DMS53 (cell line): ENCODE measurements at regions not wholly inside any gene's neighbourhood (a gene's known extent, or its start where the extent isn't known, plus 50 kb on each side); places are given as distances from the start of the nearest gene placed in this dataset.
"Not testable (repeated sequence)": the region's sequence is repeated elsewhere in the genome, so short reads cannot be mapped to it uniquely, and the experiment has no call there.

Source experiments
- DNase-seq: peaks from one replicate; lab custom pipeline; 2025; lab: John Stamatoyannopoulos, UW

DNA sequence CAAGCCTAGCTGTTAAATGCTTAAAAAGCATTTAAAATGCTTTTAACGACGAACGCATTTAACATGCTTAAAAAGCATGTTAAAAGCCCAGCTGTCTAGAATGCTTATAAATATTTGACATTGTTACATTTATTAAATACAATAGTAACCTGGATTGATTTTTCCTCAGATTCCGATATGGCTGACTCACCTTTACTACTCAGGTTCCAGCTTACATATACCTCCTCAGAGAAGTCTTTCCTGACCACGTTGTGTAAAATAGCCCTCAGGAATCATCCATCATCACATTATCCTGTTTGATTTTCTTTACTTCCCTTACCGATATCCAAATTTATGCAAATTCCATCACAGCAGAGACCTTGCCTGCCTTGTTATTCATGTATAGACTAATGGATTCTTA is 51.4 kb downstream of the SLC41A2 start:
- DNase-seq: no peak

GRCh38 chr12:104905446-104905845 is 52.6 kb downstream of the SLC41A2 start:
- not testable (repeated sequence) for DNase-seq

GRCh38 chr12:104903648-104904423 is 54.3 kb downstream of the SLC41A2 start:
- no peak for DNase-seq

GRCh38 chr12:104902125-104902524 is 56.0 kb downstream of the SLC41A2 start:
- DNase-seq: no peak

DNA sequence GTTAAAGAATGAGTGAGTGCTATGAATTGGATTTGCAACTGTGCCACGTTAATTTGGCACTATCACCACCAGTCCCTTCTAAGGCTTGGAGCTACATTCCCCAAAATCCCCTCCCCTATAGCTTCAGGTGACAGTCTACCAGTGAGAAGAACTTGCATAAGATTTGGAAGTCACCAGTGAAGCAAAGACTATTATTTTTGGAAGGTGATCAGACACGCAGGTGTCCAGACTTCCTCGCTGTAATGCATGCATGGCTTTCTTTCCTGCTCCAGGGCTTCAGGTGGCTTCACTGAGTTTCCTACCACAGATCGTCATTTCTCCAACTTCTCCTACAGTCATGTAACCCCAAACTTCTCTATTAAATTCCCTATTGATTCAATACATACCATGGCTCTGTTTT is 61.4 kb downstream of the SLC41A2 start:
- peak; percentile 38 for DNase-seq

GRCh38 chr12:104896146-104896545 is 61.9 kb downstream of the SLC41A2 start:
- peak; percentile 69 for DNase-seq

GRCh38 chr12:104895415-104895814 is 62.7 kb downstream of the SLC41A2 start:
- DNase-seq: no peak

DNA sequence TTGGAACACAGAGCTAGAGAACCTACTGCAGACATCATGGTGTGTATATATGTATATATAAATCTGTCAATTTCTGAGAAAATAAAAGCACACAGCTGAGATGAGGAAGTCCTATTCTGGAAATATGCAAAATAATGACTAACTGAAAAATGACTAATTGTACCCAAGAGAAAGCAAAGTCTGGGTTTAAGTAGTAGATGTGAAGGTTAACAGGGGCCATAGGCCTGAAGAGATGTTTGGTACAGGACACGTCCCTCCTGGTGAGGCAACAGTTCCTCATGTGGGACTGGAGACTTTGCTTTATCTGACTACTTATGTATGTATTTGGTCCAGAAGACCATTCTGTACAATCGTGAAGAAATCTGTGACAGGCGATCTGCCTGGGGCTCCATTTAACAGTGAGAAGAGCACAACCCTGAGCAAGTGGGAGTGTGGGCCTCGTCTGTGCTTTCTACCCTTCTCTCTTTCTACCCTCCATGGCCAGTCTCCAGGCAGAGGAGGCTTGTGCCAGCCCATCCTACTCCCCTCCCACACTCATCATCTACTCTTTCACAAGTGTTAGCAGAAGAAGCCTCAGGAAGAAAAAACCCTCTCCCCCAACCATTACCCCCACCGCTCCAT is 67.5 kb downstream of the SLC41A2 start:
- DNase-seq: no peak

DNA sequence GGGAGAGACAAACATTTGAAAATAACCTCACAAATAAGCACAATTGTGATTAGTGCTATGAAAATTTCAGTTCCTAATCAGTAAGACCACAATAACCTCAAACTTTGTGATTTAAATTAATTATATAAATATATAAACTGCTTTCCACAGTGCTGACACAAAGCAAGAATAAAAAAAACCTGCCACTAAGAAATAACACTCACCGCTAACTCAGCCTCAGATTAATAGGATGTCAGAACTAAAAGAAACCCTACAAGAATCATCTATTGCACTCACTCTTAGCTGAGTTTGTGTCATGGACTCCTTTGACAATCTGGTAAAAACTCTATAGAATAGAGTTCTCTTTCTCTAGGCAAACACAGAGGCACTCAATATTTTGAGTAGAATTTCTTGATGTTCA is 68.4 kb downstream of the SLC41A2 start:
- no peak for DNase-seq

GRCh38 chr12:104888892-104889291 is 69.2 kb downstream of the SLC41A2 start:
- no peak for DNase-seq

GRCh38 chr12:104888481-104888880 is 69.6 kb downstream of the SLC41A2 start:
- no peak for DNase-seq

- DNase-seq: no peak
These were observed 70.6 kb downstream of the SLC41A2 start for GRCh38 chr12:104887452-104887851.

GRCh38 chr12:104886418-104887401 is 71.4 kb downstream of the SLC41A2 start:
- peak; percentile 78 for DNase-seq

DNA sequence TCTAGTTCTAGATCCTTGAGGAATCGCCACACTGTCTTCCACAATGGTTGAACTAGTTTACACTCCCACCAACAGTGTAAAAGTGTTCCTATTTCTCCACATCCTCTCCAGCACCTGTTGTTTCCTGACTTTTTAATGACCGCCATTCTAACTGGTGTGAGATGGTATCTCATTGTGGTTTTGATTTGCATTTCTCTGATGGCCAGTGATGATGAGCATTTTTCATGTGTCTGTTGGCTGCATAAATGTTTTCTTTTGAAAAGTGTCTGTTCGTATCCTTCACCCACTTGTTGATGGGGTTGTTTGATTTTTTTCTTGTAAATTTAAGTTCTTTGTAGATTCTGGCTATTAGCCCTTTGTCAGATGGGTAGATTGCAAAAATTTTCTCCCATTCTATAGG is 79.2 kb downstream of the SLC41A2 start:
- not testable (repeated sequence) for DNase-seq

DNA sequence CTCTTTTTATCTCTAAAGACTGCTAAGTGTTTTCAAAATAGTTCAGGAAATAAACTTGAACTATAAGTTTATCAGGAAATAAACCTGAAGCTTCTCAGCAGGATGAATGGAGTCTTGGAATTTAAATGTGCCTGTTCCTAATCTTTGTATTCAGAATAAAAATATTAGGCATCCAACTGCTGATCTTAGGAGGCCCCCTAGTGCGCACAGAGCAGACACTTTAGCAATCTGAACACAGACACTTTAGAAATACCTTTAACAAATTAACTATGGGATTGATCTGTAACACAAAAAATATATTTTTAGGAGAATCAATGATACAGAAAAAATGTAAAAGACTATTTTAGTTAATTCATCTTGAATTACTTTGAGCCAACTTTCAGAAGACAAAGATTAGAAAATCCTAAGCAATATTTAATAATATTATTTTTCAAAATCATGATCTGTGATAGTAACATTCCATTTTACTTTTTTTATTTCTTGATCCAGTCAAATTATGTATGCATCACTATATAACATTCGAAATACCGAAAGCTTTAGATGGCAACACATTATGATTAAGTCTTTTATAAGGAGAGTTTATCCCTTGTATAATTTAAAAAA is 80.9 kb downstream of the SLC41A2 start:
- peak; percentile 56 for DNase-seq

GRCh38 chr12:104873374-104873773 is 84.7 kb downstream of the SLC41A2 start:
- peak; percentile 35 for DNase-seq

DNA sequence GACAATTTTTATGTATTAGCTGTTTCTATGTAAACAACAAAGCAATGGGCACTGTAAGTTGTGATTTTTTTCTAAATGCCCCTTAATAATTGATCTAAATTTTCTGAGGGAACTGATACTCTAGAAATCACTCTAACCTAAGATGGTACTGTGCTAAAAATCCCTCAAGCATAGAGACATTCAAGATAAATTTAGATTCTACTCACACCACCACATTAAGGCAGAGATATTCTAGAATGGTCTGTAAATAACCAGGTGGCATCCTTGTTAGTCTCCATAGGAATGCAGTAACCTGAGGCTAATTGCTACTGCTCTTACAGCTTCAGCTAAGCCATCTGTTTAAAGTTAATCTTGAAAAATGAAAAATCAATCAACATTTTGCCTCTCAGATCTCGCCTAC is 87.3 kb downstream of the SLC41A2 start:
- DNase-seq: no peak

- no peak for DNase-seq
These were observed 91.8 kb downstream of the SLC41A2 start for GRCh38 chr12:104866291-104866690.

GRCh38 chr12:104865080-104865479 is 93.0 kb downstream of the SLC41A2 start:
- no peak for DNase-seq

DNA sequence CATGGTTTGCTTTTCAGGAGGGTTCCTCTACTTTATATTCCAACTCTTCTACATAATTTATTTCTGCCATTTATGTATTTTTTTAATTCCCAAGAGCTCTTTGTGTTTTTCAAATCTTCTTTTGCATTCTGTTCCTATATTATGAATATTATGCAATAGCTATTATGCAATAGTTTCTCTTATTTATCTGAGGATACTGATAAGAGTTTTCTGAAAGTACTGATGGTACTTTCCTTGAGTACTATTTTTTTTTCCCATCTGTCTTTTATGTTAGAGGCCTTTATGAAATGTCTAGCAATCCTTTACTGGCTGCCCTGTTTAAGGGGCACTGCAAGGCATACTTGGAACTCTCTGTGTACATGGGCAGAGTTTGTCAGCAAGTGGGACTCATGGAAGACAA is 93.4 kb downstream of the SLC41A2 start:
- no peak for DNase-seq

- no peak for DNase-seq
These were observed 94.7 kb downstream of the SLC41A2 start for GRCh38 chr12:104863296-104863948.
